ENCODE measurements at regions not wholly inside any gene's neighbourhood (a gene's known extent, or its start where the extent isn't known, plus 50 kb on each side); places are given as distances from the start of the nearest gene placed in this dataset.
"Not testable (repeated sequence)": the region's sequence is repeated elsewhere in the genome, so short reads cannot be mapped to it uniquely, and the experiment has no call there.

DNA sequence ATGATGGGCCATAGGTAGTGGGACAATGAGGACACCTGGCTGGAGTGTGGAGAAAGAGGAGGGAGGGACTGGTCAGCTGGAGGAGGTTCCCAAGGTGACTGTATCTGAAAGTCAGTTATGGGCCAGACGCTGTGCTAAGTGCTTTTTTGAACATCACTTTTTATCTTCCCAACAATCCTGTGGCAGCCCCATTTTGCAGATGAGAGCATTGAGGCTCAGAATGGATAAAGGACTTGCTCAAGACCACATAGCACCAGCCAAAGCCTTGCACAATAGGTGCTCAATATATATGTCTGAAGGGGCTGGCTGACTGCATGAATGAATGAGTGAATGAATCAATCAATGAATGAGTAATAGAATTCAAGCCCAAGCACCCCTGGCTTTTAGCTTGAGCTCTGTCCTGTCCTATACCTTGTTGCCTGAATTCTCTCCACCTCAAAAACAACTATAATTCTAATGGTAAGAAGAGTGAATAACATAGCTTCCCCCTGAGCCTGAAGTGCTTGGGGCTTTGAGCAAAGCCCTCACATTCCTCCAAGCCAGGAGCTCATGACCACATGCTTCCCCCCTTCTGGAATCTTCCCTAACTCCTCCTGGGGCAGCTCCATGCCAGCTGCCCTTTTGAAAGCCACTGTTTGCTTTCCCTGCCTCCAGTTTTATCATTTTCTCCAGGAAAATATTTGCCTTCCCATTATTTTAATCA, 150.9 kb downstream of the RPLP1 start:
- Mint-ChIP-seq H3K27me3 (peaks cover 7% of the 10 kb centered on the region), H3K36me3 (ENCODE audit: low read depth) (no peaks in the 10 kb centered on the region), H3K4me1 (peaks cover 15% of the 10 kb centered on the region), H3K4me3 (no peak overlapping the region), H3K9me3 (no peaks in the 10 kb centered on the region), H3K27ac (no peak overlapping the region)
- ATAC-seq (replicated peaks) = no peak

DNA sequence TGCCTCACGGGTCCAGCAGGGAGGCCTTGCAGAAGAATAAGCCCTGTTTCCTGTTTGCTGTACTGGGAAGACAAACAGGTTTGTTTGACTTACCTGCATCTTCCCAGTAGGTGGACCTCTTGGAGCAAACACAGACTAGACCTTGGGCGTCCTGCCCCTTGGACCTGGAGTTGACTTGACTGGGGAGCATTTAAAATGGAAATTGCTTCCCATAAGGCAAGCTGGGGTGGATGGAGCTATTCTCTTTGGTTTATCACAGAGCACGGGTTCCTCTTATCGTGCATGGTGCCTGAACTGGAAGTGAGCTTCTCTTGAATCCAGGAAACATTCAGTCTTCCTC, 151.4 kb downstream of the RPLP1 start:
- H3K36me3 Mint-ChIP-seq (ENCODE audit: low read depth) = no peaks in the 10 kb centered on the region
- no peak for ATAC-seq (replicated peaks)

GRCh38 chr15:69606144-69606543, 153.5 kb downstream of the RPLP1 start:
- no peaks in the 10 kb centered on the region for H3K36me3 Mint-ChIP-seq (ENCODE audit: low read depth)
- H3K4me1 Mint-ChIP-seq = peaks cover 15% of the 10 kb centered on the region
- peaks cover 3% of the 10 kb centered on the region for H3K27me3 Mint-ChIP-seq
- no peak for ATAC-seq (replicated peaks)
- peak overlapping the region; percentile 20 for H3K27ac Mint-ChIP-seq
- no peak overlapping the region for H3K4me3 Mint-ChIP-seq
- no peaks in the 10 kb centered on the region for H3K9me3 Mint-ChIP-seq

More for the DNA sequence above, 151.4 kb downstream of the RPLP1 start:
- H3K27me3 Mint-ChIP-seq = peaks cover 3% of the 10 kb centered on the region
- no peak overlapping the region for H3K4me3 Mint-ChIP-seq
- H3K4me1 Mint-ChIP-seq = peaks cover 15% of the 10 kb centered on the region
- no peak overlapping the region for H3K27ac Mint-ChIP-seq
- no peaks in the 10 kb centered on the region for H3K9me3 Mint-ChIP-seq

DNA sequence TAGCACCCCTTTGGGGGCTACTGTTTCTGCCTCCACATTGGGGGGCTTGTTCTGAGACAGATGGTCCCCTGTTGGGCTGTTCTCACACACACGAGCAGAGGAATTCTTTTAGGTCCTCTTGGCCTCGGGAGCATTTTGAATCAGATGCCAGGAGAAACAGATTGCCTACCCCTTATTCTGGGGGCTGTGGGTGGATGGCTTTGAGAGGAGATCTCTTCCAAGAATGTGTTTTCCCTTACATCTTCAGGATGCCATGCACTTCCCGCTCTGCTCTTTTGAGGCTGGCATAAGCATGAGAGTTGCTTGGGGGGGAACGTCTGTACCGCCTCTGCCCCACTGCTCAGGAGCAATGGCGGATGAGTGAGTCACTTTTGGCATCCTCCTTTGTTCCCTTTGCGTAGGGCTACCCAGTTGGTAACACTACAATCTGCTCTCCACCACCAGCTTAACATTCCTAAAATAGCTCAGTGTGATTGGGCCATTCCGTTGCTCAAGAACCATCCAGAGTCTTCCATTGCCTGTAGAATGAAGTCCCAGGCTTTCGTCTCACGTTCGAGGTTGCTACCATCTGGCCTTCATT, 154.4 kb downstream of the RPLP1 start:
- H3K9me3 Mint-ChIP-seq = no peaks in the 10 kb centered on the region
- no peaks in the 10 kb centered on the region for H3K36me3 Mint-ChIP-seq (ENCODE audit: low read depth)
- H3K27ac Mint-ChIP-seq = no peak overlapping the region
- H3K4me1 Mint-ChIP-seq = peaks cover 15% of the 10 kb centered on the region
- H3K27me3 Mint-ChIP-seq = peaks cover 3% of the 10 kb centered on the region
- no peak for ATAC-seq (replicated peaks)
- H3K4me3 Mint-ChIP-seq = no peak overlapping the region

GRCh38 chr15:69608661-69609060, 156.0 kb downstream of the RPLP1 start:
- Mint-ChIP-seq H3K9me3 (no peaks in the 10 kb centered on the region), H3K4me3 (no peak overlapping the region), H3K27me3 (no peaks in the 10 kb centered on the region), H3K27ac (peak overlapping the region; percentile 24), H3K36me3 (ENCODE audit: low read depth) (no peaks in the 10 kb centered on the region), H3K4me1 (peaks cover 9% of the 10 kb centered on the region)
- ATAC-seq (replicated peaks) = no peak

- H3K36me3 Mint-ChIP-seq (ENCODE audit: low read depth) = no peaks in the 10 kb centered on the region
- H3K27me3 Mint-ChIP-seq = no peaks in the 10 kb centered on the region
- H3K4me1 Mint-ChIP-seq = peaks cover 9% of the 10 kb centered on the region
- H3K9me3 Mint-ChIP-seq = no peaks in the 10 kb centered on the region
- no peak overlapping the region for H3K27ac Mint-ChIP-seq
- peak; percentile 94 for ATAC-seq (replicated peaks)
- no peak overlapping the region for H3K4me3 Mint-ChIP-seq
Measured at GRCh38 chr15:69609176-69609575, 156.6 kb downstream of the RPLP1 start.

- Mint-ChIP-seq H3K9me3 (no peaks in the 10 kb centered on the region), H3K4me1 (peaks cover 9% of the 10 kb centered on the region), H3K4me3 (no peak overlapping the region), H3K27ac (peak overlapping the region; percentile 16), H3K27me3 (no peaks in the 10 kb centered on the region), H3K36me3 (ENCODE audit: low read depth) (no peaks in the 10 kb centered on the region)
- ATAC-seq (replicated peaks) = no peak
Measured at GRCh38 chr15:69609776-69610175, 157.2 kb downstream of the RPLP1 start.

DNA sequence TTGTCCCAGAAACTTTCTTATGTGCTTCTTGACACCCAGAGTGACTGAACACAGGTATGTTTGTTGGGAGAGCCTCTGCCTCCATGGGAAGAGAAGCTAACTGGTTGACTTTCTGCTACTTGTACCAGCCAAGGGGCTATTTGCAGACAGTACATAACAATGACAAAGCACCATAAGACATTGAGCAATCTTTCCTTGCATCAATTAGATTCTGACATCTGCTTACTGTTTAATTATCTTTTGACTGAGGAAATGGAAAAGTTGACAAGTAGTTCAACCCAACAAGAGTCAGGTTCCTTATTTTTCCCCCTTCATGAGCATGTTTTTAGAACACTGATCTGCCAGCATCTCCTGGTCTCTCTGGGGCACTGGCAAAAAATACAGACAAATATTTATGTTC, 157.7 kb downstream of the RPLP1 start:
- ATAC-seq (replicated peaks) = no peak
- H3K4me1 Mint-ChIP-seq = peaks cover 9% of the 10 kb centered on the region
- H3K9me3 Mint-ChIP-seq = no peaks in the 10 kb centered on the region
- H3K27me3 Mint-ChIP-seq = no peaks in the 10 kb centered on the region
- H3K4me3 Mint-ChIP-seq = no peak overlapping the region
- no peaks in the 10 kb centered on the region for H3K36me3 Mint-ChIP-seq (ENCODE audit: low read depth)
- peak overlapping the region; percentile 16 for H3K27ac Mint-ChIP-seq

GRCh38 chr15:69610858-69611257, 158.2 kb downstream of the RPLP1 start:
- H3K27me3 Mint-ChIP-seq = no peaks in the 10 kb centered on the region
- H3K4me3 Mint-ChIP-seq = no peak overlapping the region
- H3K36me3 Mint-ChIP-seq (ENCODE audit: low read depth) = no peaks in the 10 kb centered on the region
- peaks cover 6% of the 10 kb centered on the region for H3K4me1 Mint-ChIP-seq
- H3K27ac Mint-ChIP-seq = no peak overlapping the region
- H3K9me3 Mint-ChIP-seq = no peaks in the 10 kb centered on the region
- no peak for ATAC-seq (replicated peaks)

GRCh38 chr15:69612112-69612511, 159.5 kb downstream of the RPLP1 start:
- H3K27ac Mint-ChIP-seq = no peak overlapping the region
- no peak overlapping the region for H3K4me3 Mint-ChIP-seq
- ATAC-seq (replicated peaks) = no peak
- H3K27me3 Mint-ChIP-seq = no peaks in the 10 kb centered on the region
- H3K9me3 Mint-ChIP-seq = no peaks in the 10 kb centered on the region
- H3K4me1 Mint-ChIP-seq = no peaks in the 10 kb centered on the region
- no peaks in the 10 kb centered on the region for H3K36me3 Mint-ChIP-seq (ENCODE audit: low read depth)

- H3K27ac Mint-ChIP-seq = no peak overlapping the region
- no peaks in the 10 kb centered on the region for H3K9me3 Mint-ChIP-seq
- H3K27me3 Mint-ChIP-seq = no peaks in the 10 kb centered on the region
- no peak for ATAC-seq (replicated peaks)
- H3K36me3 Mint-ChIP-seq (ENCODE audit: low read depth) = no peaks in the 10 kb centered on the region
- H3K4me3 Mint-ChIP-seq = no peak overlapping the region
- H3K4me1 Mint-ChIP-seq = no peaks in the 10 kb centered on the region
Measured at GRCh38 chr15:69613182-69613581, 160.6 kb downstream of the RPLP1 start.

- no peak for ATAC-seq (replicated peaks)
- Mint-ChIP-seq H3K4me3 (no peak overlapping the region), H3K4me1 (no peaks in the 10 kb centered on the region), H3K9me3 (no peaks in the 10 kb centered on the region), H3K36me3 (ENCODE audit: low read depth) (no peaks in the 10 kb centered on the region), H3K27ac (no peak overlapping the region), H3K27me3 (no peaks in the 10 kb centered on the region)
Measured at GRCh38 chr15:69613988-69614387, 161.4 kb downstream of the RPLP1 start.

DNA sequence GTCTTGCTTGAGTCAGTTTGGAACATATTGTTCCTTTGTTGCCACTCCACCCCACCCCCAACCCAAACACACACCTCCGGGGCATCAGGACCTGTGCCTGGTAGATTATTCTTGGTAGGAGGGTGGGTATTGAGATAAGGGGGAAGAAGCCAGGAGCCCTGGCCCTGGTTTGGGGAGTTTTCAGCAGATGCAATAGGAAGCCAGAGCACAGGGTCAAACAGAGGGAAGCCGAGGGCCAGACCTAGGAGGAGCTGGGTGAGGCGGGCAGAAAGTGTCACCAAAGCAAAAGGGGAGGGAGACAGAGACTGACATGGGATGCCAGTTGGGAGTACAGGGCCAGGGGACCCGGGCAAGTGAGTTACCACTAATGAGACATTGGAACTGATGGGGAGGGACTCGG, 163.1 kb downstream of the RPLP1 start:
- Mint-ChIP-seq H3K36me3 (ENCODE audit: low read depth) (no peaks in the 10 kb centered on the region), H3K9me3 (no peaks in the 10 kb centered on the region), H3K4me1 (no peaks in the 10 kb centered on the region), H3K27ac (no peak overlapping the region), H3K4me3 (no peak overlapping the region), H3K27me3 (no peaks in the 10 kb centered on the region)
- ATAC-seq (replicated peaks) = no peak

DNA sequence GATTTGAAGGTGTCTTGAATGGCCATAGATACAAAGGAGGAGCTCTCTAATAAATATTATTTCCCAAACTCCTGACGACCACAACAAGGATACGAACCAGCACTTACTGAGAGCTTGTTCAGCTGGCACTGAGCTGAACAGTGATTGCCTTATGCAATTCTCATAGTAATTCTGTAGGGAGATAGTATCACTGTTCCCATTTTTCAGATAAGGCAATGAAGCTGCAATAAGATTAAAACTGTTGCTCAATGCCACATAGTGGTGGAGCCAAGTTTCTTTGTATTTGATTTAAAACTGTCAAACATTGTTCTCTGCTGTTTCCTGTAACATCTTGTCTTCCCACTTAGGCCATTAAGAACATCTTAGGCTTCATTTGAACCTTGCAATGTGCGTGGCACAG, 163.9 kb downstream of the RPLP1 start:
- Mint-ChIP-seq H3K36me3 (ENCODE audit: low read depth) (no peaks in the 10 kb centered on the region), H3K4me3 (no peak overlapping the region), H3K9me3 (no peaks in the 10 kb centered on the region), H3K27me3 (no peaks in the 10 kb centered on the region), H3K27ac (no peak overlapping the region), H3K4me1 (no peaks in the 10 kb centered on the region)
- ATAC-seq (replicated peaks) = no peak

GRCh38 chr15:69617144-69617543, 164.5 kb downstream of the RPLP1 start:
- not testable (repeated sequence) for H3K4me1 Mint-ChIP-seq; H3K27ac Mint-ChIP-seq; H3K27me3 Mint-ChIP-seq; ATAC-seq (replicated peaks); H3K36me3 Mint-ChIP-seq (ENCODE audit: low read depth); H3K4me3 Mint-ChIP-seq; H3K9me3 Mint-ChIP-seq

Data from activated T-helper 17 cell treated with anti-CD3 and anti-CD28 coated beads, Interleukin-2, amount 50 U/mL, for 72 hours (primary cell).